OCI-LY1 (cell line): ENCODE measurements at regions not wholly inside any gene's neighbourhood (a gene's known extent, or its start where the extent isn't known, plus 50 kb on each side); places are given as distances from the start of the nearest gene placed in this dataset.

Experiments used
- H2AFZ ChIP-seq: fragments of 200-600 bp; sonication (generic), shearing (Covaris generic); 2 replicates; pipeline ENCODE4 v1.6.0; 2014; ENCODE audit warnings: antibody characterized with exemption, mild to moderate bottlenecking, low read length
- H3F3A ChIP-seq: fragments of 200-600 bp; sonication (generic), shearing (Covaris generic); 2 replicates; pipeline ENCODE4 v1.6.0; 2014; ENCODE audit warnings: mild to moderate bottlenecking, antibody characterized with exemption, low read length, moderate library complexity; ENCODE audit not compliant: insufficient read depth
- H3K27ac ChIP-seq: fragments of 200-600 bp; sonication (generic); 2 replicates; pipeline ENCODE4 v1.5.1; 2014; ENCODE audit warnings: low read length, mixed run types, mild to moderate bottlenecking, low read depth; ENCODE audit not compliant: poor library complexity, severe bottlenecking
- H3K27me3 ChIP-seq: fragments of 200-600 bp; sonication (generic); 2 replicates; pipeline ENCODE4 v1.6.0; 2014; ENCODE audit warnings: antibody characterized with exemption, mild to moderate bottlenecking, low read length, moderate library complexity; ENCODE audit not compliant: insufficient read depth
- H3K36me3 ChIP-seq: fragments of 200-600 bp; sonication (generic); 2 replicates; pipeline ENCODE4 v1.6.1; 2014; ENCODE audit warnings: mild to moderate bottlenecking, antibody characterized with exemption, low read length, moderate library complexity, mixed read lengths; ENCODE audit not compliant: insufficient read depth
- H3K4me1 ChIP-seq: fragments of 200-600 bp; sonication (generic); 2 replicates; pipeline ENCODE4 v1.5.1; 2014; ENCODE audit warnings: mild to moderate bottlenecking, low read length, moderate library complexity; ENCODE audit not compliant: insufficient read depth, severe bottlenecking
- H3K4me2 ChIP-seq: fragments of 200-600 bp; sonication (generic), shearing (Covaris generic); 2 replicates; pipeline ENCODE4 v1.6.1; 2014; ENCODE audit warnings: low read length
- H3K4me3 ChIP-seq: fragments of 200-600 bp; sonication (generic); 2 replicates; pipeline ENCODE4 v1.5.1; 2014; ENCODE audit warnings: low read length, low read depth, mild to moderate bottlenecking, mixed read lengths; ENCODE audit not compliant: poor library complexity, severe bottlenecking
- H3K79me2 ChIP-seq: fragments of 200-600 bp; shearing (Covaris generic); 2 replicates; pipeline ENCODE4 v1.6.1; 2016; ENCODE audit warnings: mixed run types, low read length, mixed read lengths; ENCODE audit not compliant: insufficient read depth
- H3K9ac ChIP-seq: fragments of 200-600 bp; sonication (generic), shearing (Covaris generic); 2 replicates; pipeline ENCODE4 v1.6.1; 2014; ENCODE audit warnings: mild to moderate bottlenecking, low read length, mixed read lengths
- H3K9me2 ChIP-seq: fragments of 200-600 bp; sonication (generic), shearing (Covaris generic); 2 replicates; pipeline ENCODE4 v1.6.1; 2014; ENCODE audit warnings: low read depth, mild to moderate bottlenecking, low read length, mixed read lengths
- H3K9me3 ChIP-seq: fragments of 200-600 bp; shearing (Covaris generic); 2 replicates; pipeline ENCODE4 v1.6.1; 2014; ENCODE audit warnings: low read length, mixed read lengths
- H4K20me1 ChIP-seq: fragments of 200-600 bp; sonication (generic), shearing (Covaris generic); 2 replicates; pipeline ENCODE4 v1.6.0; 2016; ENCODE audit warnings: mild to moderate bottlenecking, low read length; ENCODE audit not compliant: insufficient read depth
- CTCF ChIP-seq: fragments of 200-600 bp; sonication (generic), shearing (Covaris generic); IDR thresholded peaks from 2 replicates; pipeline ENCODE4 v1.5.1; 2017; ENCODE audit warnings: mild to moderate bottlenecking, antibody characterized with exemption, low read length, moderate library complexity, mixed read lengths
- EZH2 ChIP-seq: fragments of 200-600 bp; sonication (generic), shearing (Covaris generic); IDR thresholded peaks from 2 replicates; pipeline ENCODE4 v1.8.0; 2017; ENCODE audit warnings: borderline replicate concordance, mixed run types, mild to moderate bottlenecking, antibody characterized with exemption, low read length, moderate library complexity, mixed read lengths

DNA sequence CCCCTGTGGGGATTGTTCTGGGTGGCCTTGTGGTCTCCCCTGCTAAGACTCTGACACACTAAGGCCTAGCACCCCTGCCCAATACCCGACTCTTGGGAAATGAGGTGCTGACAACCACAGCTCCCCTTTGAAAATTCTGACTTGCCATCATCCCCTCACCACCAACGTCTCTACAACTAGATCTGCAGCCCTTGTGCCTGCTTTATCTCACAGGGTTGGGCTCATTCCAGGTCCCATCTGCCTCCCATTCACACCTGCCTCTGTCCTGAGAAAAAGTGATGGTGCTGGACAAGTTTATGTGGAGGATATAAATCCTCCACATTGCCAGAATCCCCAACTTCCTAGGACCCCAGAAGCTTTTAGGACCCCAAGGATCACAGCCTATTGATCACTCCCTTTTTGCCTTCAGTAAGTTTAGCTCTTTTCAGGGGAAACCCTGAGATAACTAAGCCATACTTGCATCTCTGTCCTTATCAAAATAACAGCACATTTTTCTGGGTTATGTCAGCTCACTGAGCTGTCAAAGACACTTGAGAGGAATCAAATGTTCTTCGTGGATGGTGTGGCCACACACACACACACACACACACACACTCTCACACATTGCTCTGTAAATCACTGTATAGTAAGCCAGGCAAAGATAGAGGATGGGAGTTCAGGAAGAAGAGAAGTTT is 136.8 kb upstream of the CES5A start:
- H3K36me3 ChIP-seq: no peaks in the 10 kb centered on the region
- no peaks in the 10 kb centered on the region for H4K20me1 ChIP-seq
- no peak overlapping the region for H3K9ac ChIP-seq
- H3K79me2 ChIP-seq: no peaks in the 10 kb centered on the region
- no peaks in the 10 kb centered on the region for H3K9me2 ChIP-seq
- TF ChIP-seq EZH2: no peak
- TF ChIP-seq CTCF: no peak
- no peaks in the 10 kb centered on the region for H3K27me3 ChIP-seq
- H3F3A ChIP-seq: no peaks in the 10 kb centered on the region
- H3K27ac ChIP-seq: no peak overlapping the region
- H3K4me1 ChIP-seq: no peaks in the 10 kb centered on the region
- H2AFZ ChIP-seq: no peak overlapping the region
- H3K9me3 ChIP-seq: no peaks in the 10 kb centered on the region
- no peak overlapping the region for H3K4me2 ChIP-seq
- no peak overlapping the region for H3K4me3 ChIP-seq

DNA sequence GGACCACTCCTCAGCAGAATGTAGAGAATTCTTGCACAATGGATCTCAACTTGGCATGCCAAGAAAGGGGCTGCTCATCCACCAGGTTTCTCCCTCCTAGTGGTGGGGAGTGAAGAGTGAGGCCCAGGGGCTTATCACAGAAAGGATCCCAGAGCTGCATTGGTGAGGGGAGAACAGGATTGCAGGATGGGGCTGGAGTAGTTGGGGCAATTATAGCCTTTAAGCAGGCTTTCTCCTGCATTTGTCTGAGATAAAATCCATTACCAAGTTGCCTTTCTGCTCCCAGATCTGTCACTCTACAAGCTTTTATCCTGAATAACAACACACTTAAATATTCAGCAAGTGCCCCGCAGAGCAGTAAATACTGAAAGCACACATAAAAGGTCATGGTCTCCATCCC is 130.8 kb upstream of the CES5A start:
- H3K9ac ChIP-seq: no peak overlapping the region
- TF ChIP-seq CTCF: no peak
- no peak for TF ChIP-seq EZH2
- no peaks in the 10 kb centered on the region for H3K36me3 ChIP-seq
- no peaks in the 10 kb centered on the region for H3K9me2 ChIP-seq
- no peaks in the 10 kb centered on the region for H4K20me1 ChIP-seq
- H3K79me2 ChIP-seq: no peaks in the 10 kb centered on the region
- no peak overlapping the region for H2AFZ ChIP-seq
- no peak overlapping the region for H3K4me2 ChIP-seq
- no peaks in the 10 kb centered on the region for H3K9me3 ChIP-seq
- H3K27ac ChIP-seq: no peak overlapping the region
- H3K4me3 ChIP-seq: no peak overlapping the region
- H3K4me1 ChIP-seq: no peaks in the 10 kb centered on the region
- no peaks in the 10 kb centered on the region for H3K27me3 ChIP-seq
- no peaks in the 10 kb centered on the region for H3F3A ChIP-seq

DNA sequence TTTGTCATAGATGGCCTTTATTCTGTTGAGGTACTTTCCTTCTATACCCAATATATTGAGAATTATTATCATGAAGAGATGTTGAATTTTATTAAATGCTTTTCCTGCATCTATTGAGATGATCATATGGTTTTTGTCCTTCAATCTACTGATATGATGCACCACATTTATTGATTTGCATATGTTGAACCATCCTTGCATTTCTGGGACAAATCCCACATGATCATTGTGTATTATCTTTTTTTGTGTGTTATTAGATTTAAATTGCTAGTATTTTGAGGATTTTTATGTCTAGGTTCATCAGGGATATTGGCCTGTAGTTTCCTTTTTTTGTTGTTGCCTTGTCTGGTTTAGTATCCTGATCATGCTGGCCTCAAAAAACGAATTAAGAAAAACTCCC is 124.5 kb upstream of the CES5A start:
- H3K27ac ChIP-seq: no peak overlapping the region
- H3K9me2 ChIP-seq: no peaks in the 10 kb centered on the region
- no peak for TF ChIP-seq EZH2
- no peak for TF ChIP-seq CTCF
- H3K9me3 ChIP-seq: no peaks in the 10 kb centered on the region
- H3K9ac ChIP-seq: no peak overlapping the region
- H3K36me3 ChIP-seq: no peaks in the 10 kb centered on the region
- no peaks in the 10 kb centered on the region for H4K20me1 ChIP-seq
- no peaks in the 10 kb centered on the region for H3K79me2 ChIP-seq
- no peaks in the 10 kb centered on the region for H3F3A ChIP-seq
- no peak overlapping the region for H2AFZ ChIP-seq
- H3K27me3 ChIP-seq: no peaks in the 10 kb centered on the region
- no peak overlapping the region for H3K4me3 ChIP-seq
- H3K4me2 ChIP-seq: no peak overlapping the region
- no peaks in the 10 kb centered on the region for H3K4me1 ChIP-seq
